KOPT-K1 (cell line): ENCODE measurements at regions not wholly inside any gene's neighbourhood (a gene's known extent, or its start where the extent isn't known, plus 50 kb on each side); places are given as distances from the start of the nearest gene placed in this dataset.

Experiments used
- H3K27ac ChIP-seq: fragments of 200-600 bp; sonication (generic); 2 replicates; pipeline ENCODE4 v1.5.1; 2016; ENCODE audit warnings: antibody characterized with exemption, mild to moderate bottlenecking, low read depth, low read length; ENCODE audit not compliant: poor library complexity, severe bottlenecking
- H3K36me3 ChIP-seq: fragments of 200-600 bp; sonication (generic); 2 replicates; pipeline ENCODE4 v1.5.1; 2017; ENCODE audit warnings: antibody characterized with exemption, mild to moderate bottlenecking, low read length, moderate library complexity; ENCODE audit not compliant: insufficient read depth
- H3K9me3 ChIP-seq: fragments of 200-600 bp; sonication (generic); 2 replicates; pipeline ENCODE4 v1.5.1; 2017; ENCODE audit warnings: antibody characterized with exemption, low read length, mild to moderate bottlenecking; ENCODE audit not compliant: insufficient read depth, poor library complexity, severe bottlenecking

DNA sequence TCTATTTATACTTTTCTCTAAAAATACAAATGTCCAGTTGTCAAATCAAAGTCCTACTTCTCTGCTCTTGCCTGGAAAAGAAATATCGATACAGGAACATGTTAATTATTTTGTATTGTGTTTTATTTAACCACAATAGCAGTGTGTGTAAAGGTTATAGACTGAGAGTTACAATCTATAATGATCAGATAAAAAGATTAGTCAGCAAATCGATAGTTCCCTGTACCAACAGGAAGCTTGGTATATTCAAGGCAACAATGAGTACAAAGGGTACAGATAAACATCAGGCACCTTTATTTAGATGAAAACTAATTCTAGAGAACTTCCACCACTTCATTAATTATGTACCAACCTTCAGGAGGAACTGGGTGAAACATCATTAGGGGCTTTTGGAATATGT is 469.5 kb downstream of the GBA3 start:
- no peaks in the 10 kb centered on the region for H3K9me3 ChIP-seq
- no peak overlapping the region for H3K27ac ChIP-seq
- H3K36me3 ChIP-seq = no peaks in the 10 kb centered on the region

- Histone ChIP-seq H3K9me3 (no peaks in the 10 kb centered on the region), H3K36me3 (no peaks in the 10 kb centered on the region), H3K27ac (no peak overlapping the region)
Measured at GRCh38 chr4:23161787-23162186, 469.1 kb downstream of the GBA3 start.

GRCh38 chr4:23153076-23153475 is 460.3 kb downstream of the GBA3 start:
- no peaks in the 10 kb centered on the region for H3K36me3 ChIP-seq
- H3K9me3 ChIP-seq = no peaks in the 10 kb centered on the region

DNA sequence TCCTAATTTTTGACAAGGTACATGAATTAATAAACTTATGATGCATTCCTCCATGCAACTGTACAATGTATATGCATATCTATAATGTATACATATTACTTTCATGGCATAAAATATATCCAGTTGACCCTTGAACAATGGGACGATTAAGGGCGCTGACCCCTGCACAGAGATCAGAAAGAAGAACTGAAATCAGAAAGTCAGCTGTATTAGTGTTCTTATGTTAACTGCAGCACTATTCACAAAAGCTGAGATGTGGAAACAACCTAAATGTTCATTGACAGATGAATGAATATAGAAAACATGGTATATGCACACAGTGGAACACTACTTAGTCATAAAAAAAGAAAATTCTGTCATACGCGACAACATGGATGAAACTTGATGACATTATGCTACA is 457.1 kb downstream of the GBA3 start:
- Histone ChIP-seq H3K9me3 (no peaks in the 10 kb centered on the region), H3K36me3 (no peaks in the 10 kb centered on the region), H3K27ac (no peak overlapping the region)

More at GRCh38 chr4:23153076-23153475, 460.3 kb downstream of the GBA3 start:
- H3K27ac ChIP-seq = no peak overlapping the region

DNA sequence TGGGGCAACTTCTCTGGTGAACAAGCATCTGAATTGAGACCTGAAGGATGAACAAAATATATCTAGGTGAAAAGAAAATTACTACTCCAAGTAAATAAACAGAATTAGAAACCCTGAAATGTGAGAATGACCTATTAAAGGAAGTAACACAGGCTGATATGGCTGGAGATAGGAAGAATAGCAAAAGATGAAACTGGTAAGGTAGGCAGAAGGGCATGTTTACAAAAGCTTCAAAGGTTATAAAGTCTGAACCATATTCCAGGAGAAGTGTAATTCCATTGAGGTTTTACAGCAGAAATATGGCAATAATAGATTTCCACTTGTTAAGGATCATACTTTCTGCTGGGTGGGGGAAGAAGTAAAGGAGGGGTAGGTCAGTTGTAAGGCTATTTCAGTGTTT is 452.0 kb downstream of the GBA3 start:
- no peak overlapping the region for H3K27ac ChIP-seq
- no peaks in the 10 kb centered on the region for H3K9me3 ChIP-seq
- no peaks in the 10 kb centered on the region for H3K36me3 ChIP-seq

DNA sequence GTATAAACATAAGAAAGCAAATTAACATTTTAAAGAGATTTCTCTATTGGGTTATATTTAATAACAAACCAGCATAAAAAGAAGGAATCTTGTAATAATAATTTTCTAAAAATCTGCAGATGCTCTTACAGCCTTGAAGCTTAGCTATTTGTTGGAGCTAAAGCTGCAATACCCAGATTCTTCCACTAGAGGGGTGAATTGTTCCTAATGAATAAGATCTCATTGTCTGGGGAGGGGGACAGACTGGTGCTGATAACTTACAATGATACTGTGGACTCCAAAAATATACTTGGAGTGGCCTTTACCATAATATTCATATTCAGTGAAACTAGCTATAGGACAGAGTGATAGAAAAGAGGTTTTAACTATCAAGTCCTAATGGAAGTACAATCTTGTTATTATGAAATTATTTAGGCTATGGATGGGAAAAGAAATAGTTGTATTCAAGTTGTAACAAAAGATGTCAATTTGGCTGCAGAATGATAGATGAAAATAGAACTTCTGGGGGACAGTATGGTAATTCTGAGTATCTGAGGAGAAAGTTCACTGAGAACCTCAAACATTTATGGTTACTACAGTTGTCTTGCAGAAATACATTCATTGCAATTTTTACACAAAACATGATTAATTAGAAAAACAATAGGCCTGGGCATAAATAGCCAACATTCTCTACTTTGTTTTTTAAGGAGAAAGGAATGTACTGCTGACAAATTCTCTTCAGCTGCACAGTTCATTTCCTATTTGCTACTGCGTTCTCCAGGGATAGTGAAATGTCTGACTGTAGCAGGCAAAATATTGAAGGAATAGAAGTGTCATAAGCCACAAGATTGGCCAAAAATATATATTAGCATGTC is 443.3 kb downstream of the GBA3 start:
- H3K9me3 ChIP-seq = no peaks in the 10 kb centered on the region
- no peak overlapping the region for H3K27ac ChIP-seq
- no peaks in the 10 kb centered on the region for H3K36me3 ChIP-seq

DNA sequence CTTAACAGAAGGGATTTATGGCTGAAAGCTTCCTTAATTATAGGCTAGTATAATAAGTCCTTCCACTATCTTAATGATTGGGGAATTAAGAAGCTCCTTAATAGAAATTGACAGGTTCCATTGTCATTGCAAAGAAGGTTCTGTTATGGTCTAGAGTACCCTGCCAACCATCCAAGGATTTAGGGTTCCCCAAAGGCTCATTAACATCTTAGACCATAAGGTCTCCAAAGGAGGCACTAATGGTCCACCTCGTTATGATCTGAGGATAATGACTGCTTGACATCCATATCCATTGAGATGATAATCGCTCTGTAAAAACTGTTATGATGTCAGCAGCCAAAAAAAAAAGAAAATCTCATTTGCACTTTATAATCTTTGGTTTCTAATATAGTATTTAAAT is 441.6 kb downstream of the GBA3 start:
- no peaks in the 10 kb centered on the region for H3K9me3 ChIP-seq
- no peak overlapping the region for H3K27ac ChIP-seq
- H3K36me3 ChIP-seq = no peaks in the 10 kb centered on the region

DNA sequence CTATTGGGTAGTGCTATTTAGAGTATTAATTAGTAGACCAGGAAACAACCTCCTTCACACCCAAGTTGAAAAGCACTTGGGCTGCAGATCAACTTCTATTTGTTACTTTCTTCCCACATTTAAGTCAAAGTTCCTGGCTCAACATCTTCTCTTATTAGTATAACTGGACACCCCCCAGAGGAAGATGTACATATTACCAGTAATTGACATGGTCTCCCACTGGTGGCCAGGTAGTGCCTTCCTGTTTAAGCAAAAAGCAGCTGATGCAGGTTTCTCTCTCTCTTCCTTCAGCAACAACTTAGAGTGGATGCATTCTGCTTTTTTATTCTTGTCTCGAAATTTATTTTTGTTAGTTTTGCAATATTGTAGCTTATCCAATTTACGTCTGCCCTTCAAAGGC is 438.1 kb downstream of the GBA3 start:
- Histone ChIP-seq H3K27ac (no peak overlapping the region), H3K9me3 (no peaks in the 10 kb centered on the region), H3K36me3 (no peaks in the 10 kb centered on the region)

GRCh38 chr4:23125118-23125517 is 432.4 kb downstream of the GBA3 start:
- Histone ChIP-seq H3K27ac (no peak overlapping the region), H3K9me3 (no peaks in the 10 kb centered on the region), H3K36me3 (no peaks in the 10 kb centered on the region)

- Histone ChIP-seq H3K36me3 (no peaks in the 10 kb centered on the region), H3K9me3 (no peaks in the 10 kb centered on the region), H3K27ac (no peak overlapping the region)
Measured at GRCh38 chr4:23122666-23123400, 430.1 kb downstream of the GBA3 start.

GRCh38 chr4:23120374-23120773 is 427.6 kb downstream of the GBA3 start:
- no peak overlapping the region for H3K27ac ChIP-seq
- H3K9me3 ChIP-seq = no peaks in the 10 kb centered on the region
- no peaks in the 10 kb centered on the region for H3K36me3 ChIP-seq

GRCh38 chr4:23117826-23118225 is 425.1 kb downstream of the GBA3 start:
- Histone ChIP-seq H3K9me3 (no peaks in the 10 kb centered on the region), H3K36me3 (no peaks in the 10 kb centered on the region), H3K27ac (no peak overlapping the region)

DNA sequence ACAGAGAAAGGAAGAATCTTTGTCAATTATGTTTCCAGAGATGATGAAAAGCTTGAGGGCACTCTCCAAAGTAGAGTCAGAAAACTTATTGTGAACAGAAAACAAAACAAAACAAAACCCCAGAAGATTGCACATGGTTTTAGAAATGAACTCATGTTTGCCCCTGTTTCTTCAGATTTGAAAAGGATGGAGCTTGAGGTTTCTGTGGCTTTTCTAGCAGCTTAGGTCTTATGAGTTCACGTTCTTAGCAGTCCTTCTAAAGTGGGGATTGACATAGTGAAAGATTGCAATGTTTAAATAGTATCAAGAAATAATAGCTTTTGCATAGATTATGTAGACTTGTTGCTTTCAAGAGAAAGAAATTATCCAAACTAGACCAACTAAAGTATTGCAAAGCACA is 421.8 kb downstream of the GBA3 start:
- no peaks in the 10 kb centered on the region for H3K36me3 ChIP-seq
- no peak overlapping the region for H3K27ac ChIP-seq
- no peaks in the 10 kb centered on the region for H3K9me3 ChIP-seq

DNA sequence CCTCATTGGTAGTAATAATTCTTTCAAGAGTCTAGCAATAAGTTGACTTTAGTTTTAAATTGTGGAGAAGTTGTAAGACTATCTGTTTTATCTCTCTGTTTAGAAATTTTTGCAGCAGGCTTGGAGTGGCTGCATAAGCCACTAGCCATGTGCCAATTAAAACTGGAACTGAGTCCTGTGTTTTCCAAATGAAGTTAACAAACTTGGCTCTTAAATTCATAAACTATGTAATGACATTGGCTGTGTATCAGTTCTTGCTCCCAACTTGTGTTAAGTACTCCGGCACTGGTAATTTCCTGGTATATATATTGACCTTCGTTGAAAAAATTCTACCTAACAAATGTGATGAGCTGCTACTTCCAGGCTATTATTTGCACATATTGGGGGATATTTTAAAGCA is 420.4 kb downstream of the GBA3 start:
- Histone ChIP-seq H3K27ac (no peak overlapping the region), H3K36me3 (no peaks in the 10 kb centered on the region), H3K9me3 (no peaks in the 10 kb centered on the region)

DNA sequence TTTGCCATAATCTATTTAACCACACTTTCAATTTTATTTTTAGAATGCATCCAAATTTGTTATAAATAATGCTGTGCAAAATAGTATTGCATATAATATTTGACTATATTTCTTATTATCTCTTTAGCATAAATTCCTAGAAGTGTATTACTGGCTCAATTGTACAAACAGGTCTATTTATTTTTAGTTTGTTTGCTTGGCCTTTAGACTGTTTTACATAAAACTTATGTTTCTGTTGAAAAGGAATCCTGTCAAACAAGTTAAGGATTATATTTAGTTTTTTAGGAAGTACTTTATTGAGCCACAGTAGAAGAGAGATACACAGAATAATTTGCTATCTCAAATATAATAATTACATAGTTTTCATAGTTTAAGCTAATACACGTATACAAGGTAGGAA is 413.8 kb downstream of the GBA3 start:
- H3K27ac ChIP-seq = no peak overlapping the region
- no peaks in the 10 kb centered on the region for H3K9me3 ChIP-seq
- H3K36me3 ChIP-seq = no peaks in the 10 kb centered on the region
